ENCODE measurements at regions not wholly inside any gene's neighbourhood (a gene's known extent, or its start where the extent isn't known, plus 50 kb on each side); places are given as distances from the start of the nearest gene placed in this dataset.

- Histone ChIP-seq H3K27ac (ENCODE audit: extremely low read depth, low read depth, low read length) (no peak overlapping the region), H3K4me3 (no peak overlapping the region), H3K36me3 (ENCODE audit: control insufficient read depth, insufficient read depth, low read length) (no peaks in the 10 kb centered on the region), H4K20me1 (replicated peaks; ENCODE audit: control insufficient read depth, insufficient read depth, low read length) (no peaks in the 10 kb centered on the region), H3K9ac (ENCODE audit: insufficient read depth in 1 of 2, low read depth in 2 of 2, low read length in 2 of 2) (no peak overlapping the region), H2AFZ (ENCODE audit: low read depth, low read length) (no peak overlapping the region), H3K4me1 (replicated peaks in 1 of 2; ENCODE audit: control insufficient read depth in 2 of 2, insufficient read depth in 2 of 2, low read length in 2 of 2) (no peaks in the 10 kb centered on the region), H3K9me1 (ENCODE audit: control insufficient read depth, insufficient read depth, low read length) (no peaks in the 10 kb centered on the region), H3K79me2 (ENCODE audit: control insufficient read depth, insufficient read depth, low read length) (no peaks in the 10 kb centered on the region), H3K27me3 (ENCODE audit: control insufficient read depth in 2 of 2, insufficient read depth in 2 of 2, low read length in 2 of 2) (no peaks in the 10 kb centered on the region), H3K9me3 (replicated peaks; ENCODE audit: control insufficient read depth, insufficient read depth, low read depth, low read length) (0 out of 2 replicates have a peak, but pooled peaks cover 2% of the 10 kb centered on the region), H3K4me2 (ENCODE audit: insufficient read depth, low read length) (no peak overlapping the region)
- DNase-seq (ENCODE audit: extremely low read depth in 1 of 4, low spot score in 3 of 4) (no peak), FAIRE-seq (no peak), ATAC-seq (no peak)
- 3% methylated on average over 2 of the region's 2 CpGs for WGBS (ENCODE audit: insufficient coverage, low coverage, missing lambda C conversion rate)
- TF ChIP-seq MED1 (CRISPR knock-in tag; IDR thresholded peaks at IDR 0.05; ENCODE audit: borderline replicate concordance) (no peak), NCOA2 (IDR thresholded peaks at IDR 0.05; ENCODE audit: partially characterized antibody in 2 of 2) (no peak), MCM2 (IDR thresholded peaks at IDR 0.05; ENCODE audit: low read depth) (no peak), SRSF9 (IDR thresholded peaks at IDR 0.05; ENCODE audit: borderline replicate concordance, low read depth, low read length) (no peak), ELF2 (CRISPR knock-in tag; IDR thresholded peaks at IDR 0.05) (no peak), TRIM25 (IDR thresholded peaks at IDR 0.05; ENCODE audit: borderline replicate concordance) (no peak), EWSR1 (IDR thresholded peaks at IDR 0.05; ENCODE audit: borderline replicate concordance, low read depth, partially characterized antibody) (no peak), CXXC5 (CRISPR knock-in tag; IDR thresholded peaks at IDR 0.05) (no peak), ETV1 (tag; conservative IDR thresholded peaks at IDR 0.05; ENCODE audit: low read depth) (no peak), ZNF431 (CRISPR knock-in tag; IDR thresholded peaks at IDR 0.05) (no peak), FOXA1 (IDR thresholded peaks at IDR 0.05; ENCODE audit: borderline replicate concordance) (no peak), FUS (optimal IDR thresholded peaks at IDR 0.05; ENCODE audit: low read depth, low read length) (no peak), PTTG1 (tag; IDR thresholded peaks at IDR 0.05; ENCODE audit: low read depth) (no peak)
- TF ChIP-seq, protein P1, sequence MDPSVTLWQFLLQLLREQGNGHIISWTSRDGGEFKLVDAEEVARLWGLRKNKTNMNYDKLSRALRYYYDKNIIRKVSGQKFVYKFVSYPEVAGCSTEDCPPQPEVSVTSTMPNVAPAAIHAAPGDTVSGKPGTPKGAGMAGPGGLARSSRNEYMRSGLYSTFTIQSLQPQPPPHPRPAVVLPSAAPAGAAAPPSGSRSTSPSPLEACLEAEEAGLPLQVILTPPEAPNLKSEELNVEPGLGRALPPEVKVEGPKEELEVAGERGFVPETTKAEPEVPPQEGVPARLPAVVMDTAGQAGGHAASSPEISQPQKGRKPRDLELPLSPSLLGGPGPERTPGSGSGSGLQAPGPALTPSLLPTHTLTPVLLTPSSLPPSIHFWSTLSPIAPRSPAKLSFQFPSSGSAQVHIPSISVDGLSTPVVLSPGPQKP (CRISPR knock-in tag; IDR thresholded peaks at IDR 0.05) = no peak
- in situ Hi-C loops (cut with MboI) (no loop called here), intact Hi-C loops (cut with micrococcal nuclease) (no loop called here)
- ChIA-PET POLR2A (no interaction called here), CTCF (ENCODE audit: low intra/inter-chr PET ratio) (no interaction called here)
- BruUV-seq (replicated peaks) = no TSS peak
Observed at GRCh38 chr3:6251612-6252400, 609.1 kb upstream of the GRM7 start.
